ENCODE measurements at regions not wholly inside any gene's neighbourhood (a gene's known extent, or its start where the extent isn't known, plus 50 kb on each side); places are given as distances from the start of the nearest gene placed in this dataset.

GRCh38 chr11:122360875-122361274, 244.9 kb upstream of the BLID start:
- Histone ChIP-seq H3K9me3 (replicated peaks; ENCODE audit: insufficient read depth, low read length) (no peaks in the 10 kb centered on the region), H3K4me2 (ENCODE audit: low read depth, low read length) (no peak overlapping the region), H3K9me2 (replicated peaks; ENCODE audit: insufficient read depth, low read length) (no peaks in the 10 kb centered on the region), H3K4me1 (ENCODE audit: low read length) (no peaks in the 10 kb centered on the region), H3K27ac (ENCODE audit: low read length) (no peak overlapping the region), H3K9ac (ENCODE audit: low read length) (no peak overlapping the region), H3K36me3 (replicated peaks; ENCODE audit: insufficient read depth, low read length) (no peaks in the 10 kb centered on the region), H2AFZ (ENCODE audit: low read length) (no peak overlapping the region), H3K27me3 (replicated peaks; ENCODE audit: insufficient read depth, low read length) (no peaks in the 10 kb centered on the region), H3K79me2 (ENCODE audit: low read length) (no peaks in the 10 kb centered on the region), H3F3A (ENCODE audit: insufficient read depth, low read length) (no peaks in the 10 kb centered on the region), H3K4me3 (ENCODE audit: low read length) (no peak overlapping the region), H4K20me1 (ENCODE audit: insufficient read depth, low read length) (no peaks in the 10 kb centered on the region)
- TF ChIP-seq CTCF (IDR thresholded peaks at IDR 0.05; ENCODE audit: low read length) (peak; percentile 22), EZH2phosphoT487 (IDR thresholded peaks at IDR 0.05; ENCODE audit: low read length) (no peak), EZH2 (optimal IDR thresholded peaks at IDR 0.05; ENCODE audit: low read depth, low read length) (no peak)
- DNase-seq = no peak

- Histone ChIP-seq H3K9me2 (replicated peaks; ENCODE audit: insufficient read depth, low read length) (no peaks in the 10 kb centered on the region), H3K27me3 (replicated peaks; ENCODE audit: insufficient read depth, low read length) (no peaks in the 10 kb centered on the region), H3F3A (ENCODE audit: insufficient read depth, low read length) (no peaks in the 10 kb centered on the region), H3K4me3 (ENCODE audit: low read length) (no peak overlapping the region), H4K20me1 (ENCODE audit: insufficient read depth, low read length) (no peaks in the 10 kb centered on the region), H3K79me2 (ENCODE audit: low read length) (no peaks in the 10 kb centered on the region), H3K9ac (ENCODE audit: low read length) (no peak overlapping the region), H3K4me2 (ENCODE audit: low read depth, low read length) (no peak overlapping the region), H3K4me1 (ENCODE audit: low read length) (no peaks in the 10 kb centered on the region), H3K27ac (ENCODE audit: low read length) (no peak overlapping the region), H3K9me3 (replicated peaks; ENCODE audit: insufficient read depth, low read length) (no peaks in the 10 kb centered on the region), H3K36me3 (replicated peaks; ENCODE audit: insufficient read depth, low read length) (no peaks in the 10 kb centered on the region), H2AFZ (ENCODE audit: low read length) (no peak overlapping the region)
- no peak for DNase-seq
- no peak for TF ChIP-seq EZH2phosphoT487 (IDR thresholded peaks at IDR 0.05; ENCODE audit: low read length)
Observed at GRCh38 chr11:122359081-122359571, 243.1 kb upstream of the BLID start.

GRCh38 chr11:122358292-122358691, 242.3 kb upstream of the BLID start:
- no peak for TF ChIP-seq EZH2phosphoT487 (IDR thresholded peaks at IDR 0.05; ENCODE audit: low read length)
- no peak for TF ChIP-seq EZH2 (optimal IDR thresholded peaks at IDR 0.05; ENCODE audit: low read depth, low read length)
- no peak for TF ChIP-seq CTCF (IDR thresholded peaks at IDR 0.05; ENCODE audit: low read length)
- Histone ChIP-seq H3K4me2 (ENCODE audit: low read depth, low read length) (no peak overlapping the region), H3K27me3 (replicated peaks; ENCODE audit: insufficient read depth, low read length) (no peaks in the 10 kb centered on the region), H3K9me3 (replicated peaks; ENCODE audit: insufficient read depth, low read length) (no peaks in the 10 kb centered on the region), H3K4me1 (ENCODE audit: low read length) (no peaks in the 10 kb centered on the region), H3K36me3 (replicated peaks; ENCODE audit: insufficient read depth, low read length) (no peaks in the 10 kb centered on the region), H4K20me1 (ENCODE audit: insufficient read depth, low read length) (no peaks in the 10 kb centered on the region), H3K9ac (ENCODE audit: low read length) (no peak overlapping the region), H3K9me2 (replicated peaks; ENCODE audit: insufficient read depth, low read length) (no peaks in the 10 kb centered on the region), H2AFZ (ENCODE audit: low read length) (no peak overlapping the region), H3K27ac (ENCODE audit: low read length) (no peak overlapping the region), H3K79me2 (ENCODE audit: low read length) (no peaks in the 10 kb centered on the region), H3F3A (ENCODE audit: insufficient read depth, low read length) (no peaks in the 10 kb centered on the region), H3K4me3 (ENCODE audit: low read length) (no peak overlapping the region)
- DNase-seq = no peak

- TF ChIP-seq EZH2phosphoT487 (IDR thresholded peaks at IDR 0.05; ENCODE audit: low read length) = no peak
- TF ChIP-seq EZH2 (optimal IDR thresholded peaks at IDR 0.05; ENCODE audit: low read depth, low read length) = no peak
- no peak for TF ChIP-seq CTCF (IDR thresholded peaks at IDR 0.05; ENCODE audit: low read length)
- H3F3A ChIP-seq (ENCODE audit: insufficient read depth, low read length) = no peaks in the 10 kb centered on the region
Observed at GRCh38 chr11:122355968-122356367, 240.0 kb upstream of the BLID start.

More at GRCh38 chr11:122355968-122356367, 240.0 kb upstream of the BLID start:
- H2AFZ ChIP-seq (ENCODE audit: low read length) = no peak overlapping the region
- no peak overlapping the region for H3K4me2 ChIP-seq (ENCODE audit: low read depth, low read length)
- no peaks in the 10 kb centered on the region for H3K4me1 ChIP-seq (ENCODE audit: low read length)
- no peak overlapping the region for H3K4me3 ChIP-seq (ENCODE audit: low read length)
- no peak overlapping the region for H3K9ac ChIP-seq (ENCODE audit: low read length)
- no peaks in the 10 kb centered on the region for H3K79me2 ChIP-seq (ENCODE audit: low read length)
- no peaks in the 10 kb centered on the region for H3K9me3 ChIP-seq (replicated peaks; ENCODE audit: insufficient read depth, low read length)
- H4K20me1 ChIP-seq (ENCODE audit: insufficient read depth, low read length) = no peaks in the 10 kb centered on the region
- H3K36me3 ChIP-seq (replicated peaks; ENCODE audit: insufficient read depth, low read length) = no peaks in the 10 kb centered on the region
- no peak overlapping the region for H3K27ac ChIP-seq (ENCODE audit: low read length)
- H3K27me3 ChIP-seq (replicated peaks; ENCODE audit: insufficient read depth, low read length) = no peaks in the 10 kb centered on the region
- DNase-seq = no peak
- H3K9me2 ChIP-seq (replicated peaks; ENCODE audit: insufficient read depth, low read length) = no peaks in the 10 kb centered on the region
